ENCODE measurements at regions not wholly inside any gene's neighbourhood (a gene's known extent, or its start where the extent isn't known, plus 50 kb on each side); places are given as distances from the start of the nearest gene placed in this dataset.

DNA sequence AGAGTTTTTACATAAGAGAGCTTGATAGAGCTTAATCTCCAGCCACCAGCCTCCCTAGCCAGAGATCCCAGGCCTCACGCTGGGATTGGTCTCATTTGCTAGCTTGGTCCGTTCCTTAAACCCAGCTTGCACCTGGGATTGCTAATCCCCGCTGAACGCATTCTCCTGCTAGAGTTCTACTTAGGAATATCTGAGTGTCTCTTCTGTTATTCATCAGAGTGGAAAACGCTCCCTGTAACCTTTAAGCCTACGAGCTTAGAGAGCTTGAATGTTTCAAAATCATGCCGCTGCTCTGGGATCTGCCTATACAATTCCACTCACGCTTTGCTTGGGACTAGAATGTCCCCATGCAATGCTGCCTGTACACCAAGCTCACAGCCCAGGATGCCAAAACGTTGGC, 201.8 kb downstream of the NSG2 start:
- TF ChIP-seq, protein P1, sequence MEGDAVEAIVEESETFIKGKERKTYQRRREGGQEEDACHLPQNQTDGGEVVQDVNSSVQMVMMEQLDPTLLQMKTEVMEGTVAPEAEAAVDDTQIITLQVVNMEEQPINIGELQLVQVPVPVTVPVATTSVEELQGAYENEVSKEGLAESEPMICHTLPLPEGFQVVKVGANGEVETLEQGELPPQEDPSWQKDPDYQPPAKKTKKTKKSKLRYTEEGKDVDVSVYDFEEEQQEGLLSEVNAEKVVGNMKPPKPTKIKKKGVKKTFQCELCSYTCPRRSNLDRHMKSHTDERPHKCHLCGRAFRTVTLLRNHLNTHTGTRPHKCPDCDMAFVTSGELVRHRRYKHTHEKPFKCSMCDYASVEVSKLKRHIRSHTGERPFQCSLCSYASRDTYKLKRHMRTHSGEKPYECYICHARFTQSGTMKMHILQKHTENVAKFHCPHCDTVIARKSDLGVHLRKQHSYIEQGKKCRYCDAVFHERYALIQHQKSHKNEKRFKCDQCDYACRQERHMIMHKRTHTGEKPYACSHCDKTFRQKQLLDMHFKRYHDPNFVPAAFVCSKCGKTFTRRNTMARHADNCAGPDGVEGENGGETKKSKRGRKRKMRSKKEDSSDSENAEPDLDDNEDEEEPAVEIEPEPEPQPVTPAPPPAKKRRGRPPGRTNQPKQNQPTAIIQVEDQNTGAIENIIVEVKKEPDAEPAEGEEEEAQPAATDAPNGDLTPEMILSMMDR (IDR thresholded peaks at IDR 0.05 in 4 of 5, conservative IDR thresholded peaks at IDR 0.05 in 1 of 5) = no peak
- TF ChIP-seq POLR2A (IDR thresholded peaks at IDR 0.05) = no peak

Measured in gastrocnemius medialis (tissue), 4 donors.